NCI-H526 (cell line): ENCODE measurements at regions not wholly inside any gene's neighbourhood (a gene's known extent, or its start where the extent isn't known, plus 50 kb on each side); places are given as distances from the start of the nearest gene placed in this dataset.
"Not testable (repeated sequence)": the region's sequence is repeated elsewhere in the genome, so short reads cannot be mapped to it uniquely, and the experiment has no call there.

Source experiments
- DNase-seq, 2 experiments: peaks; one replicate each; lab custom pipeline; 2025; lab: John Stamatoyannopoulos, UW

GRCh38 chrX:47302396-47302795 is 68.0 kb upstream of the ZNF157 start:
- DNase-seq, result no peak

DNA sequence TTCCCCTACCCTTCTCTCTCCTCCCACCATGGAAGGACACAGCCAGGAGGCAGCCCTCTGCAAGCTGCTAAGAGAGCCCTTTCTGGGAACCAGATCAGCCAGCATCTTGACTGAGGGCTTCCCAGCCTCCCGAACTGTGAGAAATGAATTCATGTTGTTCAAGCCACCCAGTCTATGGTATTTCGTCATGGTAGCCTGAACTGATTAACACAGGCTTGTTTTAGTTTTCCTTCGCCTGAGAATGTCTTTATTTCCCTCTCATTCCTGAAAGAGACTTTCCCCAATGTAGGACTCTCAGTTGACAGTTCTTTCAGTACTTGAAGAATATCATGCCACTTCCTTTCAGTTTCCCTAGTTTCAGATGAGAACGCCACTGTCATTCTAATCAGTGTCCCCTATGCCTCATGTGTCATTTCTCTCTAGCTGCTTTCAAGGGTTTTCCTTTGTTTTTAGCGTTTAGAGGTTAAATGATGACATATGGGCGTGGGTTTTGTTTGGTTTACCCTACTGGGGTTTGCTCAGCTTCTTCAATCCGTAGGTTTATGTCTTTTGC is 63.8 kb upstream of the ZNF157 start:
- DNase-seq, result not testable (repeated sequence)

DNA sequence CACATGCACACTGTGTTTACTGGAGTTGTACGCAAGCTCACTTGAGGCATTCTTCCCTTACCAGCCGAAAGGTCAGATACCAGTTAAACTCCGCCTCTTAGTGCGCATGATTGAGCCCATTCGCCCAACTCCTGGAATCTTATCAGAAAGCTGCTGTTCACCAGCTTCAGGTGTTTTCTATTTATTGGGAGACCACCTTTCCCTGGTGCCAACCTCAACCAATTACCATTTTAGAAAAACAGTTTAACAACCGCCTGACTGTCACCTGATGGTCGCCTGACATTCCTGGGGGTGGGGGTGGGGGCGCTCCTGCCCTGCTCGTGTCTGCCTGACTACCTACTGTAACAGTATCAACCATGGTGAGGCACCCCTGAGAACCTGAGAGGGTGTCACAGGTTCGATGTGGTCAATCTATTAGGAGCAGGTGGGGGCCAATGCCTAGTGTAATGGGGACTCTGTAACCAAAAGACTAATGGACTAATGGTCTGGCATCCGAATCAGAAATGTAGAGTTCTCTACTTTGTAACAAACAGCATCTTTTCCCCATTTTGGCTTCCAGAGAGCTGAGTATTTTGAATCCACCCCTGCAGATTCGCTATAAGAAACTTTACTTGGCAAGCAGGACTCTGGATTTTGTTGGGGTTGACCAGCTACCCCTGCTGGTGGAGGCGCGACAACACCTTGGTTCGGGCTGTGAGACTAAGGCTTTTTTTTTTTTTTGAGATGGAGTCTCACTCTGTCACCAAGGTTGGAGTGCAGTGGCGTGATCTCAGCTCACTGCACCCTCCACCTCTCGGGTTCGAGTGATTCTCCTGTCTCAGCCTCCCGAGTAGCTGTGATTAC is 58.2 kb upstream of the ZNF157 start:
- peak in 1 of 2 experiments; percentile 52 for DNase-seq

GRCh38 chrX:47313056-47313455 is 57.3 kb upstream of the ZNF157 start:
- DNase-seq, result no peak

GRCh38 chrX:47316276-47317025 is 53.9 kb upstream of the ZNF157 start:
- no peak for DNase-seq
